Activated T-cell treated with anti-CD3 and anti-CD28 coated beads, Interleukin-2, amount 50 U/mL, for 4 hours (primary cell): ENCODE measurements at regions not wholly inside any gene's neighbourhood (a gene's known extent, or its start where the extent isn't known, plus 50 kb on each side); places are given as distances from the start of the nearest gene placed in this dataset.

Experiments used
- ATAC-seq, 2 donors: fragments of 200-7000 bp; cut with Tn5 transposase; one replicate each; pipeline ENCODE4 v1.10.0; 2021
- DNase-seq: peaks from one replicate; pipeline ENCODE4 v3.0.0-alpha.2; 2020
- H3K27me3 Mint-ChIP-seq: one replicate; pipeline ENCODE4 v1.8.0; 2021; ENCODE audit warnings: low read depth, mixed read lengths
- H3K36me3 Mint-ChIP-seq: one replicate; pipeline ENCODE4 v1.8.0; 2022; ENCODE audit warnings: mixed read lengths; ENCODE audit not compliant: insufficient read depth
- H3K4me1 Mint-ChIP-seq: one replicate; pipeline ENCODE4 v1.8.0; 2021; ENCODE audit warnings: low read depth, mixed read lengths
- H3K4me3 Mint-ChIP-seq: one replicate; pipeline ENCODE4 v1.8.0; 2021; ENCODE audit warnings: mild to moderate bottlenecking, moderate library complexity, mixed read lengths
- H3K9me3 Mint-ChIP-seq: one replicate; pipeline ENCODE4 v1.8.0; 2021; ENCODE audit warnings: mixed read lengths

- peaks cover 7% of the 10 kb centered on the region for H3K27me3 Mint-ChIP-seq
- DNase-seq (no peak), ATAC-seq (no peak)
- H3K4me1 Mint-ChIP-seq: no peaks in the 10 kb centered on the region
- no peaks in the 10 kb centered on the region for H3K36me3 Mint-ChIP-seq
- peaks cover 19% of the 10 kb centered on the region for H3K9me3 Mint-ChIP-seq
- H3K4me3 Mint-ChIP-seq: no peak overlapping the region
Measured at GRCh38 chr1:192713921-192714320, 78.0 kb downstream of the RGS13 start.

DNA sequence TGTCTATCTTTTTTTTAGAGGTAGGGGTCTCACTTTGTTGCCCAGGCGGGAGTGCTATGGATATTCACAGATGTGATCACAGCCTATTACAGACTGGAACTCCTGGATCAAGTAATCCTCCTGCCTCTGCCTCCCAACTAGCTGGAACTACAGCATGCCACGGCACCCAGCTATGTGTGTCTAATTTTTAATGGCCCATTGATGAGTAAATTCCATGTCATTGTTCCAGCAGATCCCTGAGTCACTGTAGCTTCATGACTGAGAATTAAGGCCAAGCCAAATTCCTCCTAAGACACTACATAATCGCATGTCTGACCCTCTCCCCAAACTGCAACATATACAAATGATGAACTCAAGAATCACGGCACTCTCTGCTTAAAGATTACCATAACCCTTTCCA lies 84.2 kb upstream of the RGS2 start:
- H3K4me3 Mint-ChIP-seq: no peak overlapping the region
- no peak for DNase-seq
- no peak for ATAC-seq
- H3K36me3 Mint-ChIP-seq: no peaks in the 10 kb centered on the region
- no peaks in the 10 kb centered on the region for H3K27me3 Mint-ChIP-seq
- peaks cover 8% of the 10 kb centered on the region for H3K9me3 Mint-ChIP-seq
- H3K4me1 Mint-ChIP-seq: no peaks in the 10 kb centered on the region

DNA sequence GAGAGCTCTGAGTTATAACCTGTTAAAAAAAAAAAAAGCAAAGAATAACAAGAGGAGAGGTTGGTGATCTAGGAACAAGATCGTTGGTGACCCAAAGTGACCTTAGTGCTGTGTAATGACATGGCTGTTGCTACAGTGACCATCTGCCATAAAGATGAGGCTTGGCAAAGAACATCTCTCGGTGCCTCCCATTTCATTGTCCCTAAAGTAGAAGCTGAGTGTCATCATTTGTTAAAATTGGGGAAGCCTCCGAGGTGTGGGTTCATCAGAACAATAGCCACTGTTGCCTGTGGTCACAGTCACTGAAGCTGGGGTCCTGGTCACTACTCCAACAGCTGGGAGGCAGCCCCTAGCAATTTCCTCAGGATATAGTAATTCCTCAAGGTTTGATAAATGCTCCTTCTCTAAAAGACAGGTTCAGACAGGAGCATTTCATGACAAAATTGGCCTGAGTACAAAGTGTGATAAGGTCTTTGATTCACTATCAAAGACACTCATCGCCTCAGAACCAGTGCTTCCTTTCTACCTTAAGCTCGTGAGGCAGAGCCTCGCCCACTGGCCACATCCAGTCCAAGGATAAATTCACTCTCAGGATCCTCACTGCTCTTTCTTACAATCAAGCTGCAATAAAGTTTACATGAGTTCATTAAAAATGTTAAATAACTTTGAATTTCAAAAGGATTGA lies 81.9 kb upstream of the RGS2 start:
- Mint-ChIP-seq H3K36me3 (no peaks in the 10 kb centered on the region), H3K27me3 (no peaks in the 10 kb centered on the region), H3K4me1 (no peaks in the 10 kb centered on the region), H3K9me3 (no peaks in the 10 kb centered on the region), H3K4me3 (no peak overlapping the region)
- ATAC-seq: no peak
- DNase-seq: no peak

- no peaks in the 10 kb centered on the region for H3K4me1 Mint-ChIP-seq
- DNase-seq: no peak
- no peaks in the 10 kb centered on the region for H3K27me3 Mint-ChIP-seq
- no peak for ATAC-seq
- H3K36me3 Mint-ChIP-seq: no peaks in the 10 kb centered on the region
- H3K4me3 Mint-ChIP-seq: no peak overlapping the region
- no peaks in the 10 kb centered on the region for H3K9me3 Mint-ChIP-seq
Measured at GRCh38 chr1:192729500-192729899, 79.3 kb upstream of the RGS2 start.

GRCh38 chr1:192730198-192730597 lies 78.6 kb upstream of the RGS2 start:
- ATAC-seq: no peak
- Mint-ChIP-seq H3K4me3 (no peak overlapping the region), H3K36me3 (no peaks in the 10 kb centered on the region)

GRCh38 chr1:192732787-192733186 lies 76.1 kb upstream of the RGS2 start:
- no peaks in the 10 kb centered on the region for H3K9me3 Mint-ChIP-seq
- DNase-seq: no peak
- no peaks in the 10 kb centered on the region for H3K27me3 Mint-ChIP-seq
- no peaks in the 10 kb centered on the region for H3K4me1 Mint-ChIP-seq
- H3K36me3 Mint-ChIP-seq: no peaks in the 10 kb centered on the region
- H3K4me3 Mint-ChIP-seq: no peak overlapping the region
- ATAC-seq: peak; percentile 30 to 54

More at GRCh38 chr1:192730198-192730597, 78.6 kb upstream of the RGS2 start:
- Mint-ChIP-seq H3K27me3 (no peaks in the 10 kb centered on the region), H3K9me3 (no peaks in the 10 kb centered on the region), H3K4me1 (no peaks in the 10 kb centered on the region)
- DNase-seq: no peak

DNA sequence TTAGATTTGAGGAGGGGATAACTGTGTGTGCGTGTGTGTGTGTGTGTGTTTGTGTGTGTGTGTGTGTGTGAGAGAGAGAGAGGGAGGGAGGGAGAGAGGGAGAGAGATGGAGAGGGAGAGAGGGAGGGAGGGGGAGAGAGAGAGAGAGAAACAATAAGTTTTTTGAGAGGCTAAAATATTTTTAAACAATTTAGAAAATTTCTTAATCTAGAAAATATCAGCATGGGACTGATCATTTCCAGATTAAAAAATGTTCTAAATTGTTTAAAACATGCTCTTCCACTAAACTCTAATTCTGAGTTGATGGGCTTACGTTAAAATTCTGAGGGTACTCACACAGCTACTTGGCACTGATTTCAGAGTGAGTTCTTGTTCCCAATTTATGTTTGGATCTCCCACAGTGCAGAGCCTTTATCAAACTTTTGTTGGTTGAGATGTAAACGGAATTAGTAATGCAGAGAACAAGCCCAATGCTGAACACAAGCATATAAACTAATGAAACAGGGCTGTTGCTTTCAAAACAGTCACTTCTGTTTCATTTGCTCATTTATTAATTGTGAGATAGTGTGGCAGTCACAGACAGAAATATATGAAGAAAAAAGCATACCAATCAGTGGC lies 73.4 kb upstream of the RGS2 start:
- no peak for ATAC-seq
- Mint-ChIP-seq H3K4me1 (no peaks in the 10 kb centered on the region), H3K36me3 (no peaks in the 10 kb centered on the region)

DNA sequence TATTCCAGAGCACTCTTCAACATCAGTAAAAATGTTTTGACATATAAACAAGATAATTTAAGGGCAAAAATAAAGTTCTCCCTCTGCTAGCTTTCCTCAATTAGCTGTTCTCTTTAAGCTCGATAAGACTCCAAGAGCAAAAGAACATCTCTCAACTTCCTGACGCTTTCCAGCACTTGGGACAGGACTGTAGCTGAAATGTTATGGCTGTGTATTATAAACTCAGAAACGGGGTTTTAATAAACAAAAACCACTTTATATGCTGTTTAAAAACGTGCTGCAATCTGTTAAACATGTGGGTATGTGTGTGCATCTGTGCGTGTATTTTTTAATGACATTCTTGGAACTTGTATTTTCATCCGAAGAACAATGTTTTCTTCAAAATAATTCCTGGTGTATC lies 71.5 kb upstream of the RGS2 start:
- DNase-seq (no peak), ATAC-seq (no peak)
- Mint-ChIP-seq H3K9me3 (no peaks in the 10 kb centered on the region), H3K36me3 (no peaks in the 10 kb centered on the region), H3K4me1 (no peaks in the 10 kb centered on the region), H3K4me3 (no peak overlapping the region), H3K27me3 (peaks cover 3% of the 10 kb centered on the region)

More for the DNA sequence above, 73.4 kb upstream of the RGS2 start:
- H3K9me3 Mint-ChIP-seq: no peaks in the 10 kb centered on the region
- peaks cover 3% of the 10 kb centered on the region for H3K27me3 Mint-ChIP-seq
- DNase-seq: no peak
- no peak overlapping the region for H3K4me3 Mint-ChIP-seq

DNA sequence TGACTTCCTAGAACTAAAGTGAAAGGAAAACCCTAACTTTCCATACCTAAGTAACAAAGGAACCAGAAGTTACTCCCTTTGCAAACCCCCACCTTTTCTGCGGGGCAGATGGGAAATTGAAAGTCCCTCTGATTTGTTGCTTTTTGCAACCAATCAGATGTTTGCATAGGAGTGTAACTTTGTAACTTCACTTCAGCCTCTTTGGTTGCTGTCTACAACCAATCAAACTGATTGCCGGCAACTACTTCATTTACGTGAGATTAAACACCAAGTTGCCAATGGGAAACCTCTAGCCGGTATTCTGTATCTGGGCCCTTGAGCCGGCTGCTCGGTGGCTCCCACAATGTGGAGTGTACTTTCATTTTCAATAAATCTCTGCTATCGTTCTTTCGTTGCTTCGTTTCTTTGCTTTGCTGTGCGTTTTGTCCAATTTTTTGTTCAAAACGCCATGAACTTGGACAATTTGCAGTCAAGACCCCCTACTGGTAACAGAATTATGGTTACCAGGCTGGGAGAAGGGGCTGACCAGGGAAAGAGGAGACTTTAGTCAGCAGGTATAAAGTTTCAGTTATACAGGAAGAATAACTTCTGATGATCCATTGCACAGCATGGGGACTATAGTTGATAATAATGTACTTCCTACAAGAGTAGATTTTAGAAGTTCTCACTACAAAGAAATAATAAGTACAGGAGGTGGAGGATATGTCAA lies 69.2 kb upstream of the RGS2 start:
- peaks cover 3% of the 10 kb centered on the region for H3K27me3 Mint-ChIP-seq
- H3K4me3 Mint-ChIP-seq: no peak overlapping the region
- no peaks in the 10 kb centered on the region for H3K4me1 Mint-ChIP-seq
- no peak for ATAC-seq
- H3K9me3 Mint-ChIP-seq: no peaks in the 10 kb centered on the region
- no peak for DNase-seq
- H3K36me3 Mint-ChIP-seq: no peaks in the 10 kb centered on the region

GRCh38 chr1:192740214-192740613 lies 68.6 kb upstream of the RGS2 start:
- H3K4me3 Mint-ChIP-seq: no peak overlapping the region
- H3K9me3 Mint-ChIP-seq: no peaks in the 10 kb centered on the region
- no peaks in the 10 kb centered on the region for H3K4me1 Mint-ChIP-seq
- ATAC-seq: no peak
- no peaks in the 10 kb centered on the region for H3K36me3 Mint-ChIP-seq
- peaks cover 3% of the 10 kb centered on the region for H3K27me3 Mint-ChIP-seq
- DNase-seq: no peak

- no peak for ATAC-seq
- no peak overlapping the region for H3K4me3 Mint-ChIP-seq
- no peaks in the 10 kb centered on the region for H3K4me1 Mint-ChIP-seq
- H3K9me3 Mint-ChIP-seq: no peaks in the 10 kb centered on the region
- H3K27me3 Mint-ChIP-seq: peaks cover 3% of the 10 kb centered on the region
- DNase-seq: no peak
- H3K36me3 Mint-ChIP-seq: no peaks in the 10 kb centered on the region
Measured at GRCh38 chr1:192741095-192741494, 67.7 kb upstream of the RGS2 start.

DNA sequence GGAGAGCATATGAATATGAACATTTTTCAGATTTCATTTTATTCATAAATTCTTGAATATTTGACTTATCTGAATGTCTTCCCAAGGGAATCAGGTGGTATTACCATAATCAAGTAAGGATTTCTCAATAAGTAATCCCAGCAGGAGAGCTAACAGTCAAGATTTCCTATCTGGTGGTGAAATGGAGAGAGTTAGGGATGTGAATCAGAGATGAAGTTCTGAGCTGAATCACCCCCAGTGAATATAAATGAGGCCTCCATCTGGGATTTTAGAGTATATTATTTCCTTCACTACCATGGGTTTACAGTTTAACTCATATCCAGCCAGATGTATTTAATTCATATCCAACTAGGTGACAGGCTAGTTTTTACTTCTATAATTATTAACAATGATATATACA lies 61.5 kb upstream of the RGS2 start:
- no peaks in the 10 kb centered on the region for H3K9me3 Mint-ChIP-seq
- ATAC-seq (no peak), DNase-seq (no peak)
- H3K4me1 Mint-ChIP-seq: no peaks in the 10 kb centered on the region
- H3K36me3 Mint-ChIP-seq: no peaks in the 10 kb centered on the region
- H3K4me3 Mint-ChIP-seq: no peak overlapping the region
- no peaks in the 10 kb centered on the region for H3K27me3 Mint-ChIP-seq

- Mint-ChIP-seq H3K36me3 (no peaks in the 10 kb centered on the region), H3K4me1 (no peaks in the 10 kb centered on the region), H3K27me3 (no peaks in the 10 kb centered on the region), H3K9me3 (no peaks in the 10 kb centered on the region), H3K4me3 (no peak overlapping the region)
- no peak for ATAC-seq
- DNase-seq: no peak
Measured at GRCh38 chr1:192747943-192748342, 60.9 kb upstream of the RGS2 start.

- H3K4me3 Mint-ChIP-seq: no peak overlapping the region
- no peaks in the 10 kb centered on the region for H3K36me3 Mint-ChIP-seq
- no peak for DNase-seq
- no peaks in the 10 kb centered on the region for H3K27me3 Mint-ChIP-seq
- no peak for ATAC-seq
- no peaks in the 10 kb centered on the region for H3K4me1 Mint-ChIP-seq
- H3K9me3 Mint-ChIP-seq: no peaks in the 10 kb centered on the region
Measured at GRCh38 chr1:192749349-192749748, 59.5 kb upstream of the RGS2 start.

- no peaks in the 10 kb centered on the region for H3K9me3 Mint-ChIP-seq
- no peak for ATAC-seq
- DNase-seq: no peak
- no peak overlapping the region for H3K4me3 Mint-ChIP-seq
- no peaks in the 10 kb centered on the region for H3K27me3 Mint-ChIP-seq
- no peaks in the 10 kb centered on the region for H3K4me1 Mint-ChIP-seq
- H3K36me3 Mint-ChIP-seq: no peaks in the 10 kb centered on the region
Measured at GRCh38 chr1:192751260-192751659, 57.6 kb upstream of the RGS2 start.
